Glutamatergic neuron (in vitro differentiated cells): ENCODE measurements at regions not wholly inside any gene's neighbourhood (a gene's known extent, or its start where the extent isn't known, plus 50 kb on each side); places are given as distances from the start of the nearest gene placed in this dataset.

Source experiments
- DNase-seq: peaks from one replicate; pipeline ENCODE4 v3.0.0; 2022
- H3K27ac Mint-ChIP-seq: one replicate; pipeline ENCODE4 v1.8.0; 2020; ENCODE audit warnings: mild to moderate bottlenecking, mixed read lengths, inconsistent platforms; ENCODE audit not compliant: unreplicated experiment
- H3K27me3 Mint-ChIP-seq: one replicate; pipeline ENCODE4 v1.8.0; 2020; ENCODE audit warnings: mild to moderate bottlenecking, moderate library complexity, mixed read lengths, inconsistent platforms; ENCODE audit not compliant: unreplicated experiment
- H3K36me3 Mint-ChIP-seq: one replicate; pipeline ENCODE4 v1.8.0; 2020; ENCODE audit warnings: mild to moderate bottlenecking, mixed read lengths, inconsistent platforms; ENCODE audit not compliant: unreplicated experiment
- H3K4me1 Mint-ChIP-seq: one replicate; pipeline ENCODE4 v1.8.0; 2020; ENCODE audit warnings: mild to moderate bottlenecking, low read depth, mixed read lengths, inconsistent platforms; ENCODE audit not compliant: unreplicated experiment
- H3K4me3 Mint-ChIP-seq: one replicate; pipeline ENCODE4 v1.8.0; 2020; ENCODE audit warnings: mild to moderate bottlenecking, mixed read lengths, inconsistent platforms; ENCODE audit not compliant: unreplicated experiment
- H3K9me3 Mint-ChIP-seq: one replicate; pipeline ENCODE4 v1.8.0; 2020; ENCODE audit warnings: mild to moderate bottlenecking, moderate library complexity, mixed read lengths, inconsistent platforms; ENCODE audit not compliant: unreplicated experiment
- TF ChIP-seq, protein P1 (sequence below): fragments of 200-600 bp; sonication (generic); IDR thresholded peaks from one replicate; pipeline ENCODE4 v1.5.0; 2021; ENCODE audit not compliant: partially characterized antibody, unreplicated experiment

DNA sequence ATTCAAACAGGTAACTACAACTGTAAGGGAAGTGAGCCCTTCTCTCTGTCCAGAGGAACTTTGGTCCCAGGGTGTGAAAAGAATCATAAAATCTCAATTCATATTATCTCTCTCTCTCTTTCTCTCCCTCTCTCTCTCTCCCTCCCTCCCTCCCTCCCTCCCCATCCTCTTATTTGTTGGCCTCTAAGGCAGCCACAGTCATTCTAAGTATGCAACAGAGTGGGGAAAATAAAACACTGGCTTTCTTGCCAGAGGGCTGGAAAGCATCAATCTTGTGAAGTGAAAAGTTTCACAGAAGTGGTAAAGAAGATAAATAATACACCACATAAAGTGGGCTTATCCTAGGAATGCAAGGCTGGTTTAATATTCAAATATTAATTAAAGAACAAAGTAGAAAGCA lies 95.6 kb upstream of the KCNH7 start:
- TF ChIP-seq, protein P1, sequence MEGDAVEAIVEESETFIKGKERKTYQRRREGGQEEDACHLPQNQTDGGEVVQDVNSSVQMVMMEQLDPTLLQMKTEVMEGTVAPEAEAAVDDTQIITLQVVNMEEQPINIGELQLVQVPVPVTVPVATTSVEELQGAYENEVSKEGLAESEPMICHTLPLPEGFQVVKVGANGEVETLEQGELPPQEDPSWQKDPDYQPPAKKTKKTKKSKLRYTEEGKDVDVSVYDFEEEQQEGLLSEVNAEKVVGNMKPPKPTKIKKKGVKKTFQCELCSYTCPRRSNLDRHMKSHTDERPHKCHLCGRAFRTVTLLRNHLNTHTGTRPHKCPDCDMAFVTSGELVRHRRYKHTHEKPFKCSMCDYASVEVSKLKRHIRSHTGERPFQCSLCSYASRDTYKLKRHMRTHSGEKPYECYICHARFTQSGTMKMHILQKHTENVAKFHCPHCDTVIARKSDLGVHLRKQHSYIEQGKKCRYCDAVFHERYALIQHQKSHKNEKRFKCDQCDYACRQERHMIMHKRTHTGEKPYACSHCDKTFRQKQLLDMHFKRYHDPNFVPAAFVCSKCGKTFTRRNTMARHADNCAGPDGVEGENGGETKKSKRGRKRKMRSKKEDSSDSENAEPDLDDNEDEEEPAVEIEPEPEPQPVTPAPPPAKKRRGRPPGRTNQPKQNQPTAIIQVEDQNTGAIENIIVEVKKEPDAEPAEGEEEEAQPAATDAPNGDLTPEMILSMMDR = no peak
- H3K36me3 Mint-ChIP-seq = no peaks in the 10 kb centered on the region
- no peaks in the 10 kb centered on the region for H3K9me3 Mint-ChIP-seq
- no peaks in the 10 kb centered on the region for H3K4me1 Mint-ChIP-seq
- no peaks in the 10 kb centered on the region for H3K27me3 Mint-ChIP-seq
- H3K4me3 Mint-ChIP-seq = no peak overlapping the region
- H3K27ac Mint-ChIP-seq = no peak overlapping the region
- DNase-seq = no peak

GRCh38 chr2:162932416-162932815 lies 93.8 kb upstream of the KCNH7 start:
- Mint-ChIP-seq H3K9me3 (no peaks in the 10 kb centered on the region), H3K4me3 (no peak overlapping the region), H3K4me1 (no peaks in the 10 kb centered on the region), H3K27ac (no peak overlapping the region), H3K36me3 (no peaks in the 10 kb centered on the region), H3K27me3 (no peaks in the 10 kb centered on the region)
- no peak for DNase-seq
- TF ChIP-seq, protein P1 = no peak

- H3K27me3 Mint-ChIP-seq = no peaks in the 10 kb centered on the region
- no peaks in the 10 kb centered on the region for H3K9me3 Mint-ChIP-seq
- H3K4me1 Mint-ChIP-seq = no peaks in the 10 kb centered on the region
- H3K36me3 Mint-ChIP-seq = no peaks in the 10 kb centered on the region
- TF ChIP-seq, protein P1 = no peak
- DNase-seq = no peak
- H3K27ac Mint-ChIP-seq = no peak overlapping the region
- no peak overlapping the region for H3K4me3 Mint-ChIP-seq
Measured at GRCh38 chr2:162929571-162929970, 91.0 kb upstream of the KCNH7 start.

GRCh38 chr2:162928356-162928755 lies 89.8 kb upstream of the KCNH7 start:
- Mint-ChIP-seq H3K36me3 (no peaks in the 10 kb centered on the region), H3K27ac (no peak overlapping the region), H3K27me3 (no peaks in the 10 kb centered on the region), H3K4me3 (no peak overlapping the region), H3K4me1 (no peaks in the 10 kb centered on the region), H3K9me3 (no peaks in the 10 kb centered on the region)
- TF ChIP-seq, protein P1 = no peak
- DNase-seq = no peak

GRCh38 chr2:162926907-162927306 lies 88.3 kb upstream of the KCNH7 start:
- Mint-ChIP-seq H3K27ac (no peak overlapping the region), H3K4me1 (no peaks in the 10 kb centered on the region), H3K4me3 (no peak overlapping the region), H3K9me3 (no peaks in the 10 kb centered on the region), H3K27me3 (no peaks in the 10 kb centered on the region), H3K36me3 (no peaks in the 10 kb centered on the region)
- TF ChIP-seq, protein P1 = no peak
- DNase-seq = no peak
